GM23248 (cell line): ENCODE measurements at regions not wholly inside any gene's neighbourhood (a gene's known extent, or its start where the extent isn't known, plus 50 kb on each side); places are given as distances from the start of the nearest gene placed in this dataset.

ENCODE experiments used
- EZH2 ChIP-seq: fragments of 200-600 bp; sonication (generic); IDR thresholded peaks from 2 replicates; pipeline ENCODE4 v1.6.1; 2018; ENCODE audit warnings: antibody characterized with exemption, mild to moderate bottlenecking; ENCODE audit not compliant: insufficient read depth, poor library complexity, severe bottlenecking
- EZH2phosphoT487 ChIP-seq: fragments of 200-600 bp; sonication (generic); IDR thresholded peaks from 2 replicates; pipeline ENCODE4 v1.6.1; 2018; ENCODE audit warnings: antibody characterized with exemption, moderate library complexity, mild to moderate bottlenecking, low read depth; ENCODE audit not compliant: insufficient read depth

GRCh38 chr7:25305831-25306230 is 77.5 kb upstream of the NPVF start:
- TF ChIP-seq EZH2 (no peak), EZH2phosphoT487 (no peak)
